Fibroblast of skin of left quadriceps (primary cell): ENCODE measurements at regions not wholly inside any gene's neighbourhood (a gene's known extent, or its start where the extent isn't known, plus 50 kb on each side); places are given as distances from the start of the nearest gene placed in this dataset.
A peak's percentile ranks its signal among the peaks of the same experiment; 100 is the strongest.

ENCODE experiments used
- DNase-seq, 2 experiments: peaks; one replicate each; pipeline ENCODE4 v3.0.0-alpha.2; 2013; ENCODE audit warnings: low read depth in 2 of 2

- DNase-seq = no peak
Measured at GRCh38 chr5:98656796-98657195, 116.7 kb upstream of the RGMB start.

GRCh38 chr5:98657559-98657958 is 115.9 kb upstream of the RGMB start:
- no peak for DNase-seq

- no peak for DNase-seq
Measured at GRCh38 chr5:98663521-98663920, 109.9 kb upstream of the RGMB start.

- DNase-seq = no peak
Measured at GRCh38 chr5:98664736-98665135, 108.7 kb upstream of the RGMB start.

- no peak for DNase-seq
Measured at GRCh38 chr5:98679963-98680362, 93.5 kb upstream of the RGMB start.

- DNase-seq = no peak
Measured at GRCh38 chr5:98690002-98690401, 83.5 kb upstream of the RGMB start.

- no peak for DNase-seq
Measured at GRCh38 chr5:98694902-98695301, 78.6 kb upstream of the RGMB start.

GRCh38 chr5:98698359-98698758 is 75.1 kb upstream of the RGMB start:
- DNase-seq = no peak

- DNase-seq = no peak
Measured at GRCh38 chr5:98700730-98701129, 72.7 kb upstream of the RGMB start.

GRCh38 chr5:98705841-98706240 is 67.6 kb upstream of the RGMB start:
- no peak for DNase-seq

- DNase-seq = no peak
Measured at GRCh38 chr5:98709681-98710080, 63.8 kb upstream of the RGMB start.

GRCh38 chr5:98713027-98713426 is 60.4 kb upstream of the RGMB start:
- DNase-seq = peak; percentile 63

- no peak for DNase-seq
Measured at GRCh38 chr5:98713856-98714255, 59.6 kb upstream of the RGMB start.

GRCh38 chr5:98714710-98715288 is 58.7 kb upstream of the RGMB start:
- no peak for DNase-seq

GRCh38 chr5:98721231-98721928 is 52.1 kb upstream of the RGMB start:
- peak; percentile 25 to 30 for DNase-seq

GRCh38 chr5:98722188-98722587 is 51.3 kb upstream of the RGMB start:
- no peak for DNase-seq

- DNase-seq = no peak
Measured at GRCh38 chr5:98723061-98723460, 50.4 kb upstream of the RGMB start.
